HG03442 (cell line): ENCODE measurements at regions not wholly inside any gene's neighbourhood (a gene's known extent, or its start where the extent isn't known, plus 50 kb on each side); places are given as distances from the start of the nearest gene placed in this dataset.

Source experiments
- ATAC-seq: cut with Tn5 transposase; IDR thresholded peaks from one replicate; pipeline ENCODE4 v1.9.1; 2021; ENCODE audit warnings: mild to moderate bottlenecking, moderate library complexity; ENCODE audit not compliant: unreplicated experiment

DNA sequence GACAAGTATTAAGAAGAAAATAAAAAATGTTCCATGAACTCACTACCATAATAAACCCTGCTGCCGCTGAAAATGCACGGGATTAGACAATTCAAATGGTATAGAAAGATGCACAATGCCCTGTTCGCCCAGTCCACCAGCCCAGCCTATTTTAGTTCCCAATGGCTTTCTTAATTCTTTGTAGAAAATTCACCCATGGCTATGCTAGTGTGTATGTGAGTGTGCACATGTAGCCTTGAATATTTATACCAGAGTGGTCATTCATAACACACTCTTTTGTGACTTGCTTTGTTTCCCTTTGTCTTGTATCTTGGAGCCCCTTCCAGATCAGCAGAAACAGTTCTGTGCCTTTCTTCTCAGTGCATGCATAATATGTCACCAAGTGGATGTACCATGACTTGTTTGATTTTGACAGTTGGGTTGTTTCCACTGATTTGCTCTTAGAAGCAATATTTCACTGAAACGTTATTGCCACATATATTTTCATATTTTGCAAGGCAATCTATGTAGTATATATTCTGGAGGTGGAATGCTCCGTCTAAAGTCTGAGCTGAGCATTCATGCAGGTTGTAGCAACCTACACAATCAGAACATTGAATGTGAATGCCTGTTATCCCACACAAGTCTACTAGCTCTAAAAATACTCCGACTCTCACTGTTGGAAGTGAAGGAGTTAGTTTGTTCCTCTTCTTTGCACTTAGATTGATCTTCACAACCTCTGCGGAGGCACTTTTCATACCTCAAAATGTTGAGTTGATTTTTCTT lies 383.0 kb upstream of the EEF2KMT start:
- ATAC-seq: no peak

- ATAC-seq: no peak
These were observed 382.3 kb upstream of the EEF2KMT start for GRCh38 chr16:5479926-5480325.

- no peak for ATAC-seq
These were observed 380.4 kb upstream of the EEF2KMT start for GRCh38 chr16:5478036-5478435.

- ATAC-seq: no peak
These were observed 379.7 kb upstream of the EEF2KMT start for GRCh38 chr16:5477251-5477650.

DNA sequence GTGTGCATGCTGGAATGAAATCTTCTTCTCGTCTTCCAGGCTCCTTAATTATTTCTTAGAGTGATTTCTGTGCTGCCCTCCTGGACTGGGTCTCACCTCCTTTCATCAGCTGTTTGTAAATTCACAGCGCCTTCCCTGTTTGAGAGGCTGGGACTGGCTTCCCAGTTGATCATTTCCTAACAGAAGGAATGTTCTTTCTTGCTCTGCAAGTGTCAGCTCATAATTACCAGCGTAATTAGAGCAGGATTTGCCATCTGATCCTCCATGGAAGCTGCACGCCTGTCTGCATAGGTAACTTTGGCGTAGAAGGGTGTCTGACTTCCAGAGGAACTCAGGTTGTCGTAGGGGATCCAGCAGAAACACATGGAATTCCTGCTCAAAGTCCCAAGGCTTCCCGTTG lies 375.0 kb upstream of the EEF2KMT start:
- no peak for ATAC-seq

GRCh38 chr16:5468488-5468887 lies 370.9 kb upstream of the EEF2KMT start:
- no peak for ATAC-seq

DNA sequence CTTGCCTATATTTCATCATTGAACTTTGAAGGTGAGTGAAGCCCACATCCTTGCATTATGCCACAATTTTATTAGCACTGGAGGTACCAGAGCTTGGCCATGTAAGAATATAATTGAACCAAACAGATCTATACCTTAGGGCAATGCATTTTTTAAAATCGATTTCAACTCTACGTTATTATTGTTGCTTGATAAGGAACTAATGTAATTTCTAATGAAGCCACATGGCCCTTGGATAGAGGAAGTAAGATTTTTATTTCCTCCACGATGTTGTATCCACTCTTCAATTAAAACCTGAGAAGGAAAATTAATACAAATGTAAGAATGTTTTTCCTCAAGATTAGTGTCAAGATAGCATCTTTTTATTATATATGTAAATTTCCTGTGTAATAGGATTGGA lies 370.0 kb upstream of the EEF2KMT start:
- no peak for ATAC-seq

DNA sequence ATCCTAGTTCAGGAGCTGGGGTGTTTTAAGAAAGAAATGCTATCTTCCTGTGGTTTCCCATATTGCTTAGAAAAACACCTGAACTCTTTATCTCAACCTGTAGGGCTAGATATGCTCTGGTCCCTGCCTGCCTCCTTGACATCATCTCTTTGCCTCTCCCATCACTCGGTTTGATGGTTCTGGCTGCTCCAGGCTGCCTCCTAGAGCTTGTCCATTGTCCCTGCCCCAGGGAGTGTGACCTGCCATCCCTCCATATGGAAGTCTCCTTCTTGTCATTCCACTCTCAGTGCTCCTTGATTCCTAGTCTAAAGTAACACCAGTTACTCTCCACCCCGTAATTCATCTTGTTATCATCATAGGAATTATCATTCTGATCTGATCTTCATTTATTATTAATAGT lies 369.0 kb upstream of the EEF2KMT start:
- ATAC-seq: no peak

GRCh38 chr16:5465714-5466113 lies 368.1 kb upstream of the EEF2KMT start:
- ATAC-seq: no peak

DNA sequence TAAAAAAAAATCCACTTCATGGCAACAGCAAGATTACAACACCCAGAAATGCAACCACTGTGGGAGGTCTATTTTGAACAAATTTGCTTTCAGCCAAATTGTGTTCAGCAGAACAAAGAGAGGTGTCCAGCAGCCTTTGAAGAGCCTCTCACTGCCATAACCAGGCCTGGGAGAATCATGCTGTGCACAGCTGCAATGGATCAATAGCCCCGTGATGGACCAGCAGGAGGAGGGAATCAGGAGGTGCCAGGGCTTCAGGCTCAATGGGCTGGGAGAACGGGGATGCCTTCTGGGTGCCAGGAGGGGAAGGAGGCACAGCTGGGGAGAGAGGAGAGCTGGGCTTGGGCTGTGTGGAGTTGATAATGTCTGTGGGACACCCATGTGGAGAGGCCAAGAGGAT lies 366.2 kb upstream of the EEF2KMT start:
- ATAC-seq: no peak

DNA sequence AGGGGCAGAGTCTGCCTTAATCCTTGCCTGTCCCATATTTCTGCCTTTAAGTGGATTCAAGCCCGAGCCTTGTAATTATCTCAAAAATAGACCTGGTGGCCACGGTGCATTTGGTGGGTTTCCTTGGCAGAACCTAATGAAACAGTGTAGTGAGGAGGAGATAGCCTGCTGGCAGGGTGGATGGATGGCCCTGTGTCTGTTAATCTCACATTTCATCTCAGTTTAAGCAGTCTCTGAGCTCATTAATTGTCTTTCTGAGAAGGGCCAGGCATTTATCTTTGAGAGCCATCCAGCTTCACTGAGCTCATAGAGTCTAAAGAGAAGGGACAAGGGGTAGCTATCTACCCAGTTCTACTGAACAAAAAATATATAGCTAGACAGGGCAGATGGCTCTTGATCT lies 364.0 kb upstream of the EEF2KMT start:
- ATAC-seq: no peak

GRCh38 chr16:5461141-5461540 lies 363.5 kb upstream of the EEF2KMT start:
- ATAC-seq: no peak

- ATAC-seq: no peak
These were observed 363.1 kb upstream of the EEF2KMT start for GRCh38 chr16:5460701-5461100.

DNA sequence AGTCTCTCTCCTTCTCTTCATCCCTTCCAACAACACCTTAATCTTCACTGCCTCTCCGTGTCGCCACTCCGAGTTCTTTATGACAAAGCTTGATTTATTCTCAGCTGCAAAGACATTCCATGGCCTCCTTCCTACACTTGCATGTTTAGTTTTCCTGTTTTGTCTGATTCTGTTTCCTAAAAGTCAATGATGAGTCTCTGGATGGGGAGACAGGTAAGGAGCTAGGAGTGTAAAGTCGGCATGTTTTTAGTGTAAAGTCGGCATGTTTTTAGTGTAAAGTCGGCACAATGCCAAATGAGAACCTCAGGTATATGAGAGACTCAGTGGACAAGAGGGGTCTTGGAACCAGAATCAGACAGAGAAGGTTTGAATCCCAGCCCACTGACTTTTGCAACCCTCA lies 362.3 kb upstream of the EEF2KMT start:
- ATAC-seq: no peak

DNA sequence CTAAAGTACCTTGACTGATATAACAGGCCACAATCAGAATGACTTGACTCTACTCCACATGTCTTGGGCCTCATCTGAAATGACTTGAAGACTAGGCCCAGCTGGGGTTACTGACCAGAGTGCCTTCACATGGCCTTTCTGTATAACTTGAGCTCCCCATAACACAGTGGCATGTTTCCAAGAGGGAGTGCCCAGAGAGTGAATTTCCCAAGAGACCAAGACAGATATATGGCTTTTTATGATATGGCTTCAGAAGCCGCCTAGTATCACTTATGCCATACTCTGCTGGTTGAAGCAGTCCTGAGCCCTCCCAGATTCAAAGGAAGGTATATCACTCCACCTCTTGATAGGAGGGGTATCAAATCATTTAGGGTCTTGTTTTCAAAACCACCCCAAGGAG lies 357.5 kb upstream of the EEF2KMT start:
- no peak for ATAC-seq

GRCh38 chr16:5454349-5454748 lies 356.8 kb upstream of the EEF2KMT start:
- ATAC-seq: no peak

DNA sequence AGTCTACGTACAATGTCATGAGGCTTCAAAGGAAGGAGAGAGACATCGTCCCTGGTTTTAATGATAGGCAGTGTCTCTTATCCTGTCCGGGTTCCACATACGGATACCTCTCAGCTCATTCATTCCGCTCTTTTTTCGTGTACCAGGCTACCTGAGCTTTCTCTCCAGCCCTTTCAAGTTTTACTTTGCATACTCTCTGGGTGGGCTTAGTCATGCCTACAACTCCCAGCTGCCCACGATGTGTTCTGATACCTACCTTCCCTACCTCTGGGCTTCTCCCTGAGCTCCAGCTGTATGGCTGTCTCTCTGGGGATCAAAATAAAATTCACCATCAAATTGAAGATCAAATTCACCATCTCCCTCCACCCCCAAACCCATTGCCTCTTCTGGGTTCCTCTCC lies 354.0 kb upstream of the EEF2KMT start:
- ATAC-seq: no peak

GRCh38 chr16:5450409-5451104 lies 353.0 kb upstream of the EEF2KMT start:
- ATAC-seq: no peak

DNA sequence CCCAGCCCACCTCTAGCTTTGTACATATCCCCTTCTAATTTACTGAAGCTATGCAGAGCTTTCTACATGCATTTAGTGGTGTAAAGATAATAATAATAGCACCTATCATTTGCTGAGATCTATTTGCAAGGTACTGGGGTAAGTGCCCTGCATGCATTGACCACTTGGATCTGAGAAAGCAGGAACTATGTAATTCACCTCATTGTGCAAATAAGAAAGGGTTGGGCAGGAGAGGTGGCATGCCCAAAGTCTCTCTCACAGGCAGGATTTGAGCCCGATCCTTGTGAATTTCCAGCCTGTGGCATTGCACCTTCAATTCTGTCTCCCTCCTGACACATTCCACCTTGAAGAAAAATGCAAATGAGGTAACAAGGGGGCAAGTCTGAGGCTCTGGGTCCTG lies 352.3 kb upstream of the EEF2KMT start:
- ATAC-seq: no peak

- no peak for ATAC-seq
These were observed 351.2 kb upstream of the EEF2KMT start for GRCh38 chr16:5448798-5449197.

GRCh38 chr16:5447734-5448133 lies 350.1 kb upstream of the EEF2KMT start:
- ATAC-seq: no peak

GRCh38 chr16:5446623-5447240 lies 349.1 kb upstream of the EEF2KMT start:
- no peak for ATAC-seq
